ENCODE measurements at regions not wholly inside any gene's neighbourhood (a gene's known extent, or its start where the extent isn't known, plus 50 kb on each side); places are given as distances from the start of the nearest gene placed in this dataset.
"Not testable (repeated sequence)": the region's sequence is repeated elsewhere in the genome, so short reads cannot be mapped to it uniquely, and the experiment has no call there.

DNA sequence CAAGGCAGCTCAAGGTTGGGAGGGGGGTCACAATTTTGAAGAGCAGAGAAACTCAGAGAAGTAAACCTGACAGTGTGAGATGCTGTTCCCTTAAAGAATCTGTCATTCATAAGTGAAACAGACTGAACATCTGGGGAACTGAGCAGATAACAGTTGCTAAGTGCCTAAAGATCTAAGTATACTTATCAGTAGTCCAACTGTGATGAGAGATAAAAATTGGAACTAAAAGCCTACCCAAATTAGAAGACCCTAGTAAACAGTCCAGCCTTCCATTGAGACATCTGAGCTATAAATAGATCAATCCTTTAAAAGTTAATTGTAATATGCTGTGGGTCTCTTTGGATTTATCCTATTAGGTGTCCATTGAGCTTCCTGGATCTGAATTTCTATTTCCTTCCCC, 692.8 kb upstream of the ZNF608 start:
- DNase-seq = no peak

DNA sequence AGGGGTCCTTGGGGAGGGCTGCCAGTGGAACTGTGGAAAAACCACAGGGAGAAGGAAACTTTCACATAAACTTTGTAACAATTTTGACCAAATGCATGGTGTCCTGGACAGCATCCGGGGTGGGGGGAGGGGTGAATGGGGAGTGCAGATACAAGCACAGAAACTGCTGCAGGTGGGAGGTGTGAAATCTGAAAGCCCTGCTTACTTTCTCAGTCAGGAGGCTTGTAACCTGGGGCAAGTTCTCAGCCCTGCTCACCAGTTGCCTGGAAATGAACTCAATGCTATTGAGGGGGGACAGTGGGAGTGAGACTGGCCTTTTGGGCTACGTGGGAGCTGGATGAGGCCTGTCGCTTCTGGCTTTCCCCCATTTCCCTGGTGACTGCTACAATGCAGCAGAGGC, 694.5 kb upstream of the ZNF608 start:
- DNase-seq = no peak

DNA sequence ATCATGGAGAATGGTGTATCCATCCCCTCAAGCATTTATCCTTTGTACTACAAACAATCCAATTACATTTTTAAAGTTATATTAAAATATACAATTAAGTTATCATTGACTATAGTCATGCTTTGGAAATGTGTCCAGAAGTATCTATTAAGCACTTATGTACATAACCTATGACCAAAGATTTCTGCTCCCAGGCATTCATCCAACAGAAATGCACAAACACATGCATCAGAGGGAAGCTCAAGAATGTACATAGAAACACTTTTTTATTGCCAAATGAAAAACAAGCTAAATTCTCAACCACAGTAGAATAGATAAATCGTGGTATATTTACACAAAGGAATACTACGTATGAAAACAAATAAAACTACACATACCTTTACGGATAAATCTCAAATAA, 700.5 kb upstream of the ZNF608 start:
- DNase-seq = no peak

DNA sequence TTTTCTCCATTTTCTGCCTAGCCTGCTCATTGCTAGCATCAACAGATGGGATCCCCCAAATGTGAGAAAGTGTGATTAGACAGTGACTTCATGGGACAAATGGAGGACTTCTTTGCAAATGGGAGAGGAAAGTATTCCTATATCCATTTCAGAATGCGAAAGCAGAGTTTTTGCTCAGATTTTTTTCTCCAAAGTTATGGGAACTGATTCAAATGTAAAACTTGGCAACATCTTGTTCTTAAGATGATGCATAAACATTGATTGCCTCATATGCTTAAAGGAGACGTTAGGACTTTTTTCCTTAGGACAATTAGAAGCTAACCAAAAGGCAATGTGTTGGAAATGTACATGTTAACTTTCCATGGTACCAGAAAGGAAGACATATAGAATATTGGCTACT, 704.3 kb upstream of the ZNF608 start:
- DNase-seq = no peak

DNA sequence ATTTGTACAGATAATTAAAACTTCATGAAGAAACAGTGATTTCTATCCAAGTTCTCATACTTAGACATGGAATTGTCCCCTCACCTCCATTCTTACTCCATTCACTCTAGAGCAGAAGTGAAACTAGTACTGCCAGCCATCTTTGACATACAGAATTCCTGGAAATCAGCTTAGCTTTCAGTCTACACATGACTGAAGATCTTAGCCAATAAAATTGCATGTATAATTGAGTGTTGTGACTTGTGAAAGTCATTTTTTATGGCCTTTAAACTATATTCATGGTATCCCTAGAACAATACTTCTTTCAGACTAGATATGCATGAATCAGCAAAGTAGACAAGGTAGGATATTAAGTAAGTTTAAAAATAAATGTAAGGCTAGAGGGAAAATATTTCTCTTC, 705.2 kb upstream of the ZNF608 start:
- no peak for DNase-seq

DNA sequence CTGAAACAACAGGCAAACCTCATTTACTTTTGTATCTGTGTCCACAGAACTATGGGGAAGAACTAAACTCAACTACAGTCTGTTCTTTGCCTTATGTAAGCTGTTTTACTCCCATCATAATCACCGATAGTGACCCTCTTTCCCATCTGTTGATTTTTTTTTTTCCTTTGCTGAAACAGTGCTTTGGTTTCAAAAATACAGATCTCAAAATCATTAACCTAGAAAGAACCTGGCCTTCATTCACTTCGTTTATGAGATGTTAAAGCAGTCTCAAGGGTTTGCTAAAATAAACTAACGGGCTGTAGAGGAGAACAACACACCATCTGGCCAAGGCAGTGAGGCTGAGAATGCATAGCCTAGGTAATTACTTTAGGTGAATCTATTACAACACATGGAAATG, 706.6 kb upstream of the ZNF608 start:
- DNase-seq = no peak

DNA sequence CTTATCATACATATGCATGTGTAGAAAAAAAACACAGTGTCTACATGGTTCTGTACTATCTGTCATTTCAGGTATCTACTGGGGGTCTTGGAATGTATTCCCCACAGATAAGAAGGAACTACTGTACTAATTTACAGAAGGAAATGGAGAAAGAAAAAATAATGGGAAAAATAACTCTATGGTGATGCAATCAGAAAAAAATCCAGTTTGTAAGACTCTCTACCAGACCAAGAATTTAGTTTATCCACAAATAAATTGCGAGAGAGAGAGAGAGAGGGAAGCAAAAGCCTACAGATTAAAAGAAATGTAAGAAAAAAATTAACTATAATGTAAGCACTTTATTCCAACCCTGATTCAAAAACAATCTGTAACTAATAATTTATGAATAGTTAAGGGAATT, 708.6 kb upstream of the ZNF608 start:
- DNase-seq = no peak

DNA sequence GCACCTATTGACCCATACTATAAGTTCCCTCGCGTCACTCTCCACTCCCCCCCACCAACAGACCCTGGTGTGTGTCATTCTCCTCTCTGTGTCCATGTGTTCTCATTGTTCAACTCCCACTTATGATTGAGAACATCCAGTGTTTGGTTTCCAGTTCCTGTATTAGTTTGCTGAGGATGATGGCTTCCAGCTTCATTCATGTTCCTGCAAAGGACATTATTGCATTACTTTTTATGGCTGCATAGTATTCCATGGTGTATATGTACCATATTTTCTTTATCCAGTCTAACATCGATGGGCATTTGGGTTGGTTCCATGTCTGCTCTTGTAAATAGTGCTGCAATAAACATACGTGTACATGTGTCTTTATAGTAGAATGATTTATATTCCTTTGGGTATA, 709.6 kb upstream of the ZNF608 start:
- not testable (repeated sequence) for DNase-seq

DNA sequence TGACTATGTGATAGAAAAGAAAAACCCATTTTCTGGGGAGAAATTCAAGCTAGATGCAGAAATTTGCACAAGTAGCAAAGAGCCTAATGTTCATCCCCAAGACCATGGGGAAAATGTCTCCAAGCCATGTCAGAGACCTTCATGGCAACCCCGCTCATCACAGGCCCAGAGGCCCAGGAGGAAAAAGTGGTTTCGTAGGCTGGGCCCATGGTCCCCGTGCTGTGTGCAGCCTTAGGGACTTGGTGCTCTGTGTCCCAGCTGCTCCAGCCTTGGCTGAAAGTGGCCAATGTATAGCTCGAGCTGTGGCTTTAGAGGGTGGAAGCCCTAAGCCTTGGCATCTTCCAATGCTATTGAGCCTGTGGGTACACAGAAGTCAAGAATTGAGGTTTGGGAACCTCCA, 711.2 kb upstream of the ZNF608 start:
- DNase-seq = no peak

DNA sequence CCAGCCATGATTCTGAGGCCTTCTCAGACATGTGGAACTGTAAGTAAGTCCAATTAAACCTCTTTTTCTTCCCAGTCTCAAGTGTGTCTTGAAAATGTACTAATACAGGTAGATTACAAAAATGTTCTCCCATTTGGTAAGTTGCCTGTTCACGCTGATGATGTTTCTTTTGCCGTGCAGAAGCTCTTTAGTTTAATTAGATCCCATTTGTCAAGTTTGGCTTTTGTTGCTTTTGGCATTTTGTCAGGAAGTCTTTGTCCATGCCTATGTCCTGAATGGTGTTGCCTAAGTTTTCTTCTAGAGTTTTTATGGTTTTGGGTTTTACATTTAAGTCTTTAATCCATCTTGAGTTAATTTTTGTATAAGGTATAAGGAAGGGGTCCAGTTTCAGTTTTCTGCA, 712.5 kb upstream of the ZNF608 start:
- not testable (repeated sequence) for DNase-seq

DNA sequence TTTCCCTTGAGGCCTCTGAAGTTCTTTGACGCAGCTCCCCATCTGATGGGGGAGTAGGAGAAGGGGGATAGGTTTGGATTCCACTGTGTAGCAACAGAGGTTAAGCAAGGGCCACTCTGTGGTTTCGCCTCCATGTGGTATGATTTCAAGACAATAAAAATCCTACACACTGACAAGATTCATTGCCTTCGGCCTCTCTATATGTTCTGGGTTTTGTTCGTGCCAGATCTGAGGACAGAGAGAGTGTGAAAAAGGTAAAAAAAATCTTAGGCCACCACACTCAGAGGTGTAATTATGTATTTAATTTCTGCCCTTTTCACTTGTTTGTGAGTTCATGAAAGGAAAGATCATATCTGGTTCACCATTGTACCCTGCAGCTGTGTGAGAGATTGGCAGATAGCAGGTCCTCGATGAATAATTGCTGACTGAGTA, 715.2 kb upstream of the ZNF608 start:
- no peak for DNase-seq

DNA sequence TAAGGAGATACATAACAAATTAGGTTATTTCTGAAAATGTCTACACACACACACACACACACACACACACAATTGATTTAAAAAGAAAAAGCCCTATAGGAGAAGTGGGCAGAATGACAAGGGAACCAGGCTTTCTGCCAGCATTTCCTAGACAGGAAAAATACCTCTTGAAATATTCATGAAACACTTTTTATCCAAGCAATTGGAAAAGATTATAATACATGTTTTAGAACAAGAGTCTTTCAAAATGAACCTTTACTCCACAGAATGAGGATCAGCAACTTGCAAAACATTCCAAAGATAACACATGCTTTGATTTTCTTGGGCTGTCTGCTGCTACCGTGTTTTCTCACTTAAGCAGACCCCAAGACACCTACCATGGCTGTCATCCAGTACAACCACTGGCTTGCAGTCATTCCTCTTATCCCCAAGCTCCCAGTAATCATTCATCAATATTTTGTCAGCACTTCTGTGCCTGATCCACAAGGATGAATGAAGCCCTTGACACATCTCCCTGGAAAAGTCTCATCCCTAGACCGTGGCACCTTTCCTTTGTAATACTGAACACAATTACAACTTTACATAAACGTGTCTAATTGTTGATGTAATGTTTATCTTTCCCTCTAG, 717.1 kb upstream of the ZNF608 start:
- DNase-seq = no peak

DNA sequence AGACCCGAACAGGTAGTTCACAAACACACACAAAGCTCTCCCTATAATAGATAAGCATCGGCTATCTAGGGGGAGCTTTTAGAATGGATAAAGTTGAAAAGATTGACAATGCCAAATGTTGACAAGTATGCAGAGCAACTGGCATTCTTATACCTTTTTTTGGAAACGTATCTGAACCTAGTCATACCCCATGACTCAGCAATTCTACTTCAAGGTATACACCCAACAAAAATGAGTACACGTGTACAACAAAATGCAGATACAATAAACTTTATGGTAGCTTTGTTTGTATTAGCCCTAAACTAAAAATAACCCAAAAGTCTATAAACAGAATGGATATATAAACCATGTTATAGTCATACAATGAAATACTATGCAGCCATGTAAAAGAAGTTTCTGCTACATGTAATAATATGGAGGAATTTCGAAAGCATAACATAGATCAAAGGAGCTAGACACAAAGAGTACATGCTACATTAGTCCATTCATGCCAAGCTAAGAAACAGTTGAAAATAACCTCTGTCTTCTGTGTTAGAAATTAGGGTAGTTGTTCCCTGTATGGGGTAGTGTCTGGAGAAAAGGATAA, 718.5 kb upstream of the ZNF608 start:
- DNase-seq = no peak

DNA sequence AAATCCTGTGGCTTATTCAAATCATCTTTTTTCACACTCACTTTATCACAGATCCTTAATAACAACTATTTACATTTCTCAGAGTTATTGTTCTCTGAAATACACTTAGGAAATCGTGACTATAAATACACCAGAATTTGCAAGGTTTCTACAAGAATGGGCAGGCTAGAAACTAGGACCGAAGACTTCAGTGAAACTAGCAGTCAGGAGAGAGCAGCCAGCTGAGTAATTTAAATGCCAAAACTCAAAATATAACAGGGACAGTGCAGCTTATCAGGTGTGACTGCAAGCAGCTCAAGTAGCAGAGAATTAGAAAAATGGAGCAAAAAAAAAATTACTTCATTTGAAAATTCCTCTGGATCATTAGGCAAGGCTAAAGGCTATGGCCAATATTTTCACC, 719.3 kb upstream of the ZNF608 start:
- no peak for DNase-seq

DNA sequence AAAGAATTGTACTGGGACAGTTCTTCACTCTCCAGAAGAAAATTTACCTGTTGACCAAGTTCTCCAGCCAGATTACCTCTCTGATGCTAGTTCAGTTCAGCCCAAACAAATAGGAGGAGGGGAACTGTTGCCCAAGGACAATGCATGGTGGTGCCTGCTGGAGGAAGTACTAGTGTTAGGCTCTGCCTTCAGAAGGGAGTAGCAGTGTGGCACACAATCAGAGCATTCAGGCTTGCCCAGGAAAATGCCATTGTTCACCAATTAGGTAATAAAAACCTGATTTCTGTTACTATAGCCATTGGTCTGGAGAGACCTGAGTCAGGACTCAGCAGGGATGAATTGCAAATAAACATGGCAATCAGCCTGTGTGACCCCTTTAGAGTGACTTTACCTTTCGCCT, 720.8 kb upstream of the ZNF608 start:
- no peak for DNase-seq

DNA sequence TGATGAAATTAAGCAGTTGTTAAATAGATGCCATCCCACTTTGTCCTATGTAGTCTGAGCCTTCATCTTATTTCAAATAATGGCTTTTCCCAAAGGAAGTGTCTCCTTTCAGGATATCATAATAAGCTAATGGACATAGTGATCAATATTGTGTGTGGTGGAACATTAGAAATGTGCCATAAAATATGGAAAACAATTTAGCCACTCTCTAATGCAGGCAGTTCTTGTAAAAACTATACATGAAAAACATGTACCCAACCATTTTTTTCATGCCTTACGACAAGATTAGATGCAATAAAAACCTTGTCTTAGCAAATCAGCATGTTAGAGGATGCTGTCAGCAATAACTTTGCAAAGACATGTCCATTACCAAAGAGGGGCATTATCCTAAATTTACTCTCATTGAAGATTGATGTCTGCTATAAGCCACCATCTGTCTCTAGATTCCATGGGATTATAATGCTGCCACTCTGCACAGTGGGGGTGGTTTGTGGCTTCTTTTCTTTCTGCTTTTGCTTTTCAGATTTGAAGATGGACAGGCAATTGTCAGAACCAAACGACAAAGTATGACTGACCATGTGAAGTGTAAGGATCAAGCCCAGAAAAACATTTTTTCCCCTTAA, 724.0 kb upstream of the ZNF608 start:
- no peak for DNase-seq

DNA sequence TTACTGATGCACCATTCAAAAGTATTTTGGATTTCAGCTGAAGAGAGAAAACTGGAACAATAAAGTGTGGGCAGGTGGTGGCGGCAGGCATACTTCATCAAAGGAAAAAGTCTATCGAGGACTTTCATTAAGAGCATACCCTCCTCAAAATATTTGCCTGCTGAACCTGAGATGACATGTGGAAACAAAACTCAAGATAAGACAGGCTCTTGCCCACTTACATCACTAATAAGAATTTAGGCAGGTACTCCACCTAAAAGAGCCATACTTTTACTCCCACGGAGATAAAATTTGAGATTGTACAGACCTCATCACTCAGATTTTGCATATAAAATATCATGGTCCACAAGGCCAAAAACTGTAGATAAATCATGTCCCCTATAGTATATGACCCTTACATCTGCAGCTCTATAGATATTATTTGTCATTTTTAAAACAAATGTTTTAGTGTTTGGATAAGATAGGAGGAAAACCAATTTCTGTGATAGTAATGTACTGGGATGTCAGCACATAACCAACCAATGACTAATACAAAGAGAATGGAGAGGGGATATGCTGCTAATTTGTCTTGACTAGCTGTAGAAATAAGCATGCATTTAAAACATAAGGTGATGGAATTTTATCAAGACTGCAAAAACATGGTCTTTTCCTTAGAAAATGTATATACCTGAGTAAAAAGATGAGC, 730.6 kb upstream of the ZNF608 start:
- no peak for DNase-seq

DNA sequence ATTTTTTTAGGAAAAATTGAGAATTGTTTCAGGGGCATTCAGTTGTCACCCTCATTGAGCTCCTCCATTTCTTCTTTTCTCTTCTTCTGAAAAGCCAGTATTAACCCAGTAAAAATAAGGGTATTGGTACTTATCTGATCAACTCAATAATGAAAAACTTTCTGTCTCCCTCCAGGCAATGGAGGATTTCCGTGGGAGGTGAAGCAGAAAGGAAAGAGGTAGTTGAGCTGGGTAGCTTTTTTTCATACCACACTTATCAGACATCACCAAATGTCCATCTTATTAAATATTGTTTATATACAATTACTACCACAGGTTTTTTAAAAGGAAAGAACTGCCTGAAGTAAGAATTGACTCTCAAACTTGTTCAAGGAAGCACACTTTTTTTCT, 731.1 kb upstream of the ZNF608 start:
- no peak for DNase-seq

DNA sequence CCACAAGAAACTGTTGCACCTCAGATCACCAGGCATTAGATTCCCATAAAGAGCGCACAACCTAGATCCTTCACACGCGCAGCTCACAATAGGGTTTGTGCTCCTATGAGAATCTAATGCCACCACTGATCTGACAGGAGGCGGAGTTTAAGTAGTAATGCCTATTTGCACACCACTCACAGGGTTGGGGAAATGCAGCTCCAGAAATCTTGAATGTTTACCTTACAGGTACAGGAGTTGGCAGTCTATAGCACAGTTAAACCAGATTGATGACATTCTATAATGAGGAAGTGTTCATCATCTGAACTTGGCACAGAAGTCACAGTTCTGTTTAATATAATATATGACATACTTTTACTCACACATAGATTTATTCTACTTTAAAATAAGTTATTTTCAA, 732.2 kb upstream of the ZNF608 start:
- no peak for DNase-seq

DNA sequence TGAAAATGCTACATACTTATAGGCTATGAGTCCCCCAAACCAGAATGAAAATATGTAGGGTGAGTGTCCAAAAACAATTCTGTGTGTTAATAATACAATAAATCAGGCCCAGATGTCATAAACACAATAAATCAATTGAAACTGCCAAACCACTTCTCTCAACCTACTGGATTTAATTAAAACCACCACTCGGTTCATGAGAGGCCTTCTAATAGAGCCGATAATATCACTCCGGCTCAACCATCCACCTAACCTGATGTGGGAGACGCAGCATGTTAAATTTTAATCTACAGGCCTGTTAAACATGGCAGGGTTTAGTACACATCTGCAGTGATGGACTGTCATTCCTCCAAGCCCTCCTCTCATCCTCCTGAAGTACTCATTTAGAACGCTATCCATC, 734.5 kb upstream of the ZNF608 start:
- DNase-seq = no peak

DNA sequence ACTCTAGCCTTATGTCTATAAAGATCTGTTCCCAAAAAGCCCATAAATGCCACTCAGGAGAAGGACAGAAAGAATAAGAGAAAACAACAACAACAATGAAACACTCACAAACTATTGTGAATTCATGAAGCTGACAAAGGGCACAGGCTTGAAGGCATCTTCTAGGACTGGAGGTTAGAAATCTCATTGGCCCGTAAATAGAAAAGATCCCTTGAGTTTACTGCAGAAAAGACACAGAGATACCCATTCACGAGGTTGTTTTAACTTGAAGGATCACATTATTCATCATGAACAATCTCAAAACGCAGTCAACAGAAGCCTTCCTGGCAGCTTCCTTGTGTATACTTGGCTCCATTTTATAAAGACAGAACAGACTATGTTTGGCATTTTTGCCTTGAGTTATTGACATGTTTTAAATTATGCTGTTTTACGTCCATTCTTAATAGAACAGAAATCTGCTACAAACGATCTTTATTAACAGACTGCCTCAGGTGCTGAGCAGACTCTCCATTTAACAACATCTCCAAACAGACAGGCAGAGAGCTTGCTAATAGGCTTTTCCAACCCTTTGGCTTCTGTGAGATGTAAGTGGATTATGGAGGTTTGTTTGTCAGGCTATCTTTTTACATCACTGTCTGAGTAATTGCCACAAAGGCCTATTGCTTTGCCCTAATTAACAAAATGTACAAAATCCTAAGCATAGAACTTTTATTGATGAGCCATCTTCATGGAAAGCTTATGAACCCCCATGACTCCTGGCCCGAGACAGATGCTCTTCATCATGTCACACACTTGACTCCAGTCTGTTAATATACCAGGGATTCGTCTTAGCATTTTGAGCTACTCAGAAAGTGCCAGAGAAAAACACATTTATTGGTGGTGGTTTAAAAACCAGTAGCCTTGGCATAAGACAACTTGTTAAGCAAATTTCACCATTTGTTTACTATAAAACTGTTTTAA, 735.3 kb upstream of the ZNF608 start:
- DNase-seq = no peak

DNA sequence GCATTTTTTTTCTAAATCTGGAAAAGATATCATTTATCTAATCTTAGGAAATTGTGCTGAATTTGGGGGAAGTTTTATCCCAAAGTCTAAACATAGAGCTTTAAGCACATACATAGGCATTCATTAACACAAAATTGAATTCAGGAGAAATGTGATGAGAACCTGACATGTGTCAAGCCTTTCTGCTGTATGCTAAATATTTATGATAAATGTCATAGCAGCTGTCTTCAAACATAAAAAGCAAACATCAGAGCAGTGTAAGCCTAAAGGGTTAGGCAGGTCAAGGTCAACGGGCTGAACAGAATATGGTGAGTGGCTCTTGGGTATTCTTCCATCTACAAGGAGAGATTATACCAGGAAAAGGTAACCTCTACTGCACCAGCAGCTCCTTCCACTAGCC, 737.2 kb upstream of the ZNF608 start:
- no peak for DNase-seq

DNA sequence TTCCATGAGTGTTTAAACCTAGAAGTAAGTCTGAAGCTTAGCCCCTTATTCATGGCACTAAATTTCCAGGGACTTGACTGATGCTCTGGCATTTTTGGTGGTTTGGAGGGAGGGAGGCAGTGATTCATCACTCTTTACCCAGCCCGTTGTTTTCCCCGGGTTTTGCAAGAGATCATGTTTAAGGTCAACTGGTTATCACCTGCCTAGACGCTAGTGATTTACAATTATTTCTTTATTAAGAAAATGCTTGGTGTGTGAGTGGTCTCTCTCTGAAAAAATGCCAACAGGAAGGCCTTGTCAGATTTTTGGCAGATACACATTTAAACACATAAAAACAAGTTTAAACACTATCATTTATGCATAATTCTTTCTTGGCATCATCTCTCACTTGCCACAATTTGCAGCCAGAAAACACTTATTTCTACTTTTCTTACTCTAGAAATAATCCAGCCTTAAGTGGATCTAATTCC, 737.9 kb upstream of the ZNF608 start:
- DNase-seq = peak in 1 of 4 experiments; percentile 1
